Left renal pelvis (tissue), 4 donors: ENCODE measurements at regions not wholly inside any gene's neighbourhood (a gene's known extent, or its start where the extent isn't known, plus 50 kb on each side); places are given as distances from the start of the nearest gene placed in this dataset.

Experiments used
- DNase-seq, 4 donors: peaks; one replicate each; pipeline ENCODE4 v3.0.0-alpha.2; 2013; ENCODE audit warnings: low read depth in 4 of 4, low spot score in 3 of 4

DNA sequence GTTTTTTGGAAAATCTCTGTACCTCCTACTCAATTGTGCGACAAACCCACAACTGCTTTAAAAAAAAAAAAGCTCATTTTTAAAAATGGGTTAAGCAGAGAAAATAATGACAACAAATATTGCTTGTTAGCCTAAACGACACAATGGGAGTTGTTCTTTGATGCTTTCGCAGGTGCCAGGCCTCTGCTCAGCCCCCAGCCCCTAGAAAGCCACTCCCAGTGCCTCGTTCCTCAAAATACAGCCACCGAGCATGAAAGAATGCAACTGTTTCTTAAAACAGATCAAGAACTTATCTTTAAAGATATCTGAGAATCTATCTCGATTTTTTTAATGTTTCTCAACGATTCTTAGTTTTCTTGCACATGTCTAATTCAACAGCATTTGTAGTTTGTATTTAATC, 85.2 kb upstream of the PFKP start:
- no peak for DNase-seq

DNA sequence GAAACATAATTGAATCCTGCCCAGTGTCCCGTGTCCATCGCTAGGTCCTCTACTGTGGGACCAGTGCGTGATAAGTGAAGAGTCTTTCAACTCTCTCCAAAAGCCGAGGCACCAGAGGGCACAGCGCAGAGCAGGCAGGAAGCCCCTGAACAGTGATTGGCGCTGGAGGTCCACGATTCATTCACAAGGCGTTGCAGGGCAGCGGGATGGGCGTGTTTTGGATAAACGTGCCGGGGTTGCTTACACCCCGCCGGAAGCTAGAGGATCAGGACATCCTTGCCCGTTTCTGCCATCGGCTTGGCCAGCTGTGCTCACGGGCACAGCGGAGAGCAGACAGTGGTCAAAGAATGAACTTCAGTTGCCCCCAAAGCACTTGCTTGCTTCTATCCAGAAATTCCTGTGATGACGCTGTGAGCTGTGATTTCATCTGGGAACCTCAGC, 86.0 kb upstream of the PFKP start:
- DNase-seq: no peak

DNA sequence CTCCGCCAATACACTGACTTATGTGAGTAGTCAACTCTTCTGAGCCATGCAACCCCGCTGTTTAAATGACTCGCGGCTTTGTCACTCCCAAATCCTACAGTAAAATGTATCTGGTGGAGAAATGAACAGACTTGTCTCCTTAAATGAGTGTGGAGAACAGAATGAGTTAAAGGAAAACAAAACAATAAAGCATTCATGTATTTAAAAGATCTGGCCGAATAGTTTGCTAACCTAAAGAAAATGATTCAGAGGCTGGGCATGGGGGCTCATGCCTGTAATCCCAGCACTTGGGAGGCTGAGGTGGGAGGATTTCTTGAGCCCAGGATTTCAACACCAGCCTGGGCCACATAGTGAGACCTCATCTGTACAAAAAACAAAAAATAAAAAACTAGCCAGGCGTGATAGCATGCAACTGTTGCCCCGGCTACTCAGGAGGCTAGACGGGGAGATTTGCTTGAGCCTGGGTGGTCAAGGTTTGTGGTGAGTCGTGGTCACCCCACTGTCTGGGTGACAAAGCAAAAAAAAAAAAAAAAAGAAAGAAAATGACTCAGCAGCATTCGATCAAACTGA, 86.5 kb upstream of the PFKP start:
- DNase-seq: no peak

DNA sequence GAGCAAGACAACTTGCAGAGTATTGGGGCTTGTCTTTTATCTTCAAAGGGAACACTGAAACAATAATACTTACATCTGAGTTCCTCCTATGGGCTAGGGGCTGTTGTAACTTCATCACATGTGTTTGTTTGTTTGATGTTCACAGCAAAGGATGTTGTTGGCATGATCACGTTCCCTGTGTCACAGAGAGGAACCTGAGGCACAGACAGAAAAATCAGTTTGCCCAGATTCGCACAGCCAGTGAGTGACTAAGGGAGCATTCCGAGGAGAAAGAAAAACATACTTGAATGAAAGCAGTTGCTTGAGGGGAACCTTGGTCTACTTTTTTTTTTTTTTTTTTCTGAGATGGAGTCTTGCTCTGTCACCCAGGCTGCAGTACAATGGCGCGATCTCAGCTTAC, 87.2 kb upstream of the PFKP start:
- DNase-seq: no peak

DNA sequence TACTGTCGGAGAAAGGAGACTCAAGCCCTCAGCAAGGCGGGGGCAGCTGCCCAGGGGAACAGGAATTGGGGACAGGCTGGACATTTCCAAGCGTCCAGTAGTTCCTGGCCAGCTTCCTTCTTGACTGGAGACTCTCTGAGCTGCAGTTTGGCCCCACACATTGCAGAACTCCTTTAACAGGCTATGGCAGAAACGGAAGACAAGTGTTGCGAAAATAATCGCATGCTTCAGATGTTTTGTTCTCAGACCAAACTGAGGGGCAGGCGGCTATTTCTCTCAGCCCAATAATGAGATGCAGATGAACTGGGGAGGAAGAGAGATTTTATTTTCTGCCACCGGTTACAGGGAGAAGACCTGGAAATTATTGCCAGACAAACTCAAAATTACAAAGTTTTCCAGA, 88.0 kb upstream of the PFKP start:
- no peak for DNase-seq

DNA sequence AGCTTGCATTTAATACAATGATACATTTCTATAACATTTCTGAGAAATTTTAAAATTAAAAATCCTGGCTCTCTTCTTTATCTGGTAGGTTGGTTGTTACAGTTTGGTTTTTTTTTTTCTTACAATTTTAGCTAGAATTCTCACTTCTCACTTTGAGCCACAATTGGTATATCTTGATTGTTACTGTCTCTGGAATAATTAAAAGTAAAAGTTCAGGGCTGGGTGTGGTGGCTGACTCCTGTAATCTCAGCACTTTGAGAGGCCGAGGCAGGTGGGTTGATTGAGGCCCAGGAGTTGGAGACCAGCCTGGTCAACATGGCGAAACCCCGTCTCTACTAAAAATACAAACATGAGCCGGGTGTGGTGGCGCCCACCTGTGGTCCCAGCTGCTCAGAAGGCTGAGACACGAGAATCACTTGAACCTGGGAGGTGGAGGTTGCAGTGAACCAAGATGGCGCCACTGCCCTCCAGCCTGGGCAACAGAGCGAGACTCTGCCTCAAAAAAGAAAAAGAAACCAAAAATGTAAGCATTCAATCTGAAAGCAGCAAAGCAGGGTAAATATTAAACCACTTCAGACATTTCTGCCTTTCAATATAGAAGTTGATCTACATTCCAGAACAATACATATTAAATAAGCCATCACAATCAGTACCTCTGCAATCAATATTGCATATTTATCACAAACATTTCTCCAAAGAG, 88.6 kb upstream of the PFKP start:
- no peak for DNase-seq

DNA sequence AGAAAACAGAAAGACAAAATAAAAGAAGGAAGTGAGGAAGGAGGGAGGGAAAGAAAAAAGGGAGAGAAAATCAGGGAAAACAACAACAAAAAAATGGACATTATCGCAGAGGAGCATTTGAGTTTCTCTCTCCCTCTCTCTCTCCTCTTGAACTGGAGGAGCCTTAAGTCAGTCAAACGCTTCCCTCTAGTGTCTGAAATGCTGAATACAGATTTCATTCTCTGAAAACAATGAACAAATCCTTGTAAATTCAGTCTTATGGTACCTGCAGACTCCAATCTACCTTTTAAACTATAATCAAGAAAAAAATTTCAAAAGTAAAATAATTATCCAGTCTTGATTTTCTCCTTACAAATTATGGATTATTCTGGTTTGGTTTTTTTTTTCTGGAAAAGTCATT, 89.2 kb upstream of the PFKP start:
- DNase-seq: peak in 3 of 4 donors; percentile 39 to 57 (median 46)

DNA sequence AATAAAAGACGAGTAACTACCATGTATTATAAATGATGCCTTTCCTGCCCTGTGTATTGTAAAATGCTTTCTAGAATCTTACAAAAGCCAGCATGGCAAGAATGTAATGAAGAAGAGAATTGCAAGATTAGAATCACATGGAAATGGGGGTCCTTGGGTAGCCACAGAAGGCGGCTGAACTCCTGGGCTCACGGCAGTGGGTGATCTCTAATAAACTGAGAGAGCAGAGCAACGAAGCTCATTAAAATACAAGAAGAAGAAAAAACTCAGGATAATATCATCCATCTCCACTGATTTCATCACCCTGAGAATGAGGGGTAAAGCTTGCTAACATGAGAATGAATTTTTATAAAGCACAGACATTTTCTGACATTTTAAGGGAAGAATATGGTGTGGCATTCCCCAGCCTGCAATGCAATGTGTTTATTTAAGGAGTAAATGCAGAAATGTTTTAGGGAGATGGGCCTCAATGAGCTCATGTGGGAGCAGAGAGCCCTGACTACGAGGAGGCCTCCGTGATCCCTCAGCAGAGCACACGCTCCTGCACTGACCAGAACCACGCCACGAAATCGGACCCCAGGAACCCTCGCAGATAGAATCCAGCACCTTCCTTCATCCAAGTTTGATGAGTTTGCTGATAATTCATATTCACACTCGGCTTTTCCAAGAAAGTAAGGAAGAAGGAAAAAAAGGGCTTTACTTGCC, 92.7 kb upstream of the PFKP start:
- no peak for DNase-seq

DNA sequence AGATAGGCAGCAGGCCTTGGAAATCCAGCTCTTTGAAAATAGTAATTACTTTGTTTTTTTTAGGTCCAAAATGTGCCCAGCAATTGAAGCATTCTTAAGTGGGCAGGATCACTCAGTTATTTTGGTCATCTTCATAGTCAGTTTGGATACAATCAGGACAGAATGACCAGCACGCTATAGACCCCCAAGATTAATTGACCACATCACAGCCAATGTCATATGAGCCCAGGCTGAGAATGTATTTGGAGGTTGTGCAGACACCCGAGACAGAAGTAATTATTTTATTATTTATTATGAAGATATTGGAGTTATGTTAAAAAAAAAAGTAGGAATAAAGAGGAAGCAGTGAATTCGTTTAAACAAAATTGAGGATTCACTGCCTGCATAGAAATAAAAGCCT, 93.3 kb upstream of the PFKP start:
- DNase-seq: no peak

DNA sequence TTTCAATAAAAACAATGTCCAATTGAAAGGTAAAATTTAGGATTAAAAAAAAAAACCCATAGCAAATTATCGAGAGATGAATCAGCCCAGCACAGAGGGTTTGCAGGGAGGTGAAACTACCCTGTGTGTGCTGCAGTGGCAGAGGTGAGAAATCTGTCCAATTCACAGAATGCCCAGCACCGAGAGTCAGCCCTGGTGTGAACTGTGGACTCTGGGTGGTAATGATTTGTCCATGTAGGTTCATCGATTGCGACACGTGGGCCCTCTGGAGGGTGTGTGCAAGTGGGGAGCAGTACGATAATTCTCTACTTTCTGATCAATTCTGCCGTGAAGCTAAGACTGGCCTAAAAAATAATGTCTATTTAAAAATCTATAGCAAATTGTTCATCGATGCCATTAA, 94.5 kb upstream of the PFKP start:
- no peak for DNase-seq

DNA sequence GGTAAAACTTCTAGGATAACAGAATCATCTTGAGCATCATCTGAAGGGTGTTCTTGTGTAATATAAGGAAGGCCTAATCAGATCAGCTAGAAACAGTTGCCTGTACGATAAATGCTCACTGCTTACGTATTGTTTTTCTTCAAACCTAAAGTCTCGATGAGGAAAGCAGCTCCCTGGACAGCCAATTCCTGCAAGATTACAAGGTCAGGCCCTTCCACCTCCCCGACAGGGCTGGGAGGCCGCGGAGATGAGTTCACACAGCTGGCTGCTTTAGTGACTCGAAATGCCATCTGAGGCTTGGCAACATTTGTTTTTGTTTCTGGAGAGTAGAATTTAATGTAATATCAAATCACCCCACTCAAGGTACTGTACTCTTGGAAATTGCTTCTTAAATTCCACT, 95.1 kb upstream of the PFKP start:
- no peak for DNase-seq

DNA sequence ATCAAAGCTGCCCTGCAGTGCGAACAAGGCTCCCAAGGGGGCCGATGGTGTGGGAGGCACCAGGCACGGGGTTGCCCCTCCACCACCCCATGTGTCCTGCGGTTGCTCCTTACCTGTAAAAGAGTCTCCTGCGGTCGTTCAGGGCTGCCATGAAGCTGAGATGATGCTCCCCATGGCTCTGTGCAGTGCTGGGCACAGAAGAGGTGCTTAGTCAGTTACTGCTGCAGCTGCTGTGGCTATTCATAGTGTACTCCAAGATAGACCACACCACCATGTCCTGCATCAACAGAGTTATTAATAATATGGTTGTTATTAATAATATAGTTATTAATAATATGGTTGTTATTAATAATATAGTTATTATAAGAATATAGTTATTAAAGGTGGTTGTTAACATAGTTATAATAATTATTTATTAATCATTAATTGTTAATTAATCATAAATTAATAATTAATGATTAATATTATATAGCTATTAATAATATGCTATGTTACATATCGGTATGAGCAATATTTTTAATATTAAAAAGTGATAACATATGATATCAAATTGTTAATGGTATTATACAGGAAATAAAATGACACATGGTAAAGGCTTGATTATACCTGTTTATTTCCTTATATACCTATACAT, 97.0 kb upstream of the PFKP start:
- no peak for DNase-seq

DNA sequence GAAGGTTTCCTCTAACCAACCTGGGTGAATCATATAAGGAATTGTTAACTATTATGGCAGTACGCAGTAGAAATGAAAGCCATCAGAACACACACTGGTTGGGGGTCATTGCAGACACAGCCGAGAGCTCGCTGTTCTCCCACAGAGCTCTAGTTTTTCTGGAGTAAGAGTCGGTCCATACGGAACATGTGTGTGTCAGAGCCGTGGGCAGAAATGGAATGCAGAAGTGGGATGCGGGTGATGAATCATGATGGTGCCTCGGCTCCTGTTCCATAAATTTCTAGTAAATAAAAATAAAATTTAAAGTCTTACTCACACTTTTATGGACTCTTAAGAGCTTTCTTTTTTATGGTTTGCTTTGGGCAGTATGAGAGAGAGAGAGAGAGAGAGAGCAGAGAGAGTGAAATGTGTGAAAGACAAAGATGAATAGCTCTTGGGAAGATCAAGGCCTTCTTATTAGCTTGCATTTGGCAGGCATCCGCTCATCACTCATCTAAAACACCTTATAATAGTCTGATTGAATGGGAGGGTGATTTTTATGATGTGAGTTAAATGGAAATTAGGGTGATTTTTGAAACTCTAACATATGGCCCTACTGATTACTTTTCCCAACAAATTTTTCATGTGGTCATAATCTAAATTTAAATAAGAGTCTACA, 98.8 kb upstream of the PFKP start:
- DNase-seq: no peak

DNA sequence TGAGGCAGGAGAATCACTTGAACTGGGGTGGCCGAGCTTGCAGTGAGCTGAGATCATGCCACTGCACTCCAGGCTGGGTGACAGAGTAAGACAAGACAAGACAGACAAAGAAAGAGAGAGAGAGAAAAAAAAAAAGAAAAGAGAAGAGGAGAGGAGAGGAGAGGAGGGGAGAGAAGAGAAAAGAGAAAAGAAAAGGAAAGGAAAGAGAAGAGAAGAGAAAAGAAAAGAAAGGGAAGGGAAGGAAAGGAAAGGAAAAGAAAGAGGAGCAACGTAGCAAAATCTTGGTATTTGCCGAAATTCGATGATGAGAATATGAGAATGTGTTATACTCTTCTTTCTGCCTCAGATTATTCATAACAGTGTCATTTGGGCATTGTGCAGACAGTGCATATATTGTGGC, 101.2 kb upstream of the PFKP start:
- DNase-seq: no peak

DNA sequence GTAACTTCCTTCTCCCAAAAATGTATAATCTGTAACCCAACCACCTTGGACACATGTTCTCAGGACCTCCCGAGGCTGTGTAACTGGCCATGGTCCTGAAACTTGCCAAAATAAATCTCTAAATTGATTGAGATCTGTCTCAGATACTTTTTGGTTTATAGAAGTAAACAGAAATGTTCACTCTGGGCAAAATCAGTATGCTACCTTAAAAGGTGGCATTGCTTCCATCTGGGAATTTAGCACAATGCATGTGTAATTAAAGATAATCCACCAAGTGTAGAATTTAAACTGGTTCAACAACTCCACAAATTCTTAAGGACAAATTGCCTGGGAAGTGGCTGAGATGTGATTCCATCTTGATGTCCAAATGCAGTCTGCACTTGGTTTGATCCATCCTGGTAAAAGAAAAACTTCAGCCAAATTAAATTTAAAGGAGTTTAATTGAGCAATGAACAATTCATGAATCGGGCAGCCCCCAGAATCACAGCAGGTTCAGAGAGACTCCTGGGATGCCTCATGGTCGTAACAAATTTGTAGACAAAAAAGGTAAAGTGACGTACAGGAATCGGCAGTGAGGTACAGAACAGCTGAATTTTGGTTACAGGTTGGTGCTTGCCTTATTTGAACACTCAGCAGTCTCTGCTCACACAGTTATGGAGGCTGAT, 102.6 kb upstream of the PFKP start:
- DNase-seq: no peak

DNA sequence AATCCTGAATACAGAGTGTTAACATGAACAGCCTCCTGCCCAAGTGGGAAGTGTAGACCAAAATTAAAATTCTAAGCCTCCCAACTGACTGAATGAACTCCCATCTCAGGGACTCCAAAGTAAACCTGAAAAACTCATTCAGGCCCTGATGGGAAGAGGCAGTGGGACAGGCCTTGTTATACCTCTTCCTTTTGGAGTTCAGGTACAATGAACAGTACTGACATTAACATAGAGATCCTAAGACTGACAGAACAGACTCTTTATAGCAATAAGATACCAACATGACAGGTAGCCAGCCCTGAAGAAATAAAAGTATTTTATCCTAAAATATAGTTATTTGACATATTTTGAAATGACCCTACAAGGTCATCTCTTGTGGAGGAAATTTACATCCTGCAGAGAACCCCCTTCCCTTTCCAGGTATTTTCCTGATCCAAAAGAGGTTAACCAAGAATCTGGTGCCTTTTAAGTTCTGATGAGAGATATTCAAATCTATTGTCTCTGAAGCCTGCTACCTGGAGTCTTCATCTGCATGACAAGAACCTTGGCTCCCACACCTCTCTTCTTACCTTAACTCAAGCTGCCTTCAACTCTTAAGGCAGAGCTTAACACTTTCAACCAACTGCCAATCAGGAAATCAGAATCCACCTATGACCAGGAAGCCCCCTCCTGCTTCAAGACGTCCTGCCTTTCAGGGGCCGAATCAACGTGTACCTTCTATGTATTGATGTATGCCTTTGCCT, 103.3 kb upstream of the PFKP start:
- no peak for DNase-seq

DNA sequence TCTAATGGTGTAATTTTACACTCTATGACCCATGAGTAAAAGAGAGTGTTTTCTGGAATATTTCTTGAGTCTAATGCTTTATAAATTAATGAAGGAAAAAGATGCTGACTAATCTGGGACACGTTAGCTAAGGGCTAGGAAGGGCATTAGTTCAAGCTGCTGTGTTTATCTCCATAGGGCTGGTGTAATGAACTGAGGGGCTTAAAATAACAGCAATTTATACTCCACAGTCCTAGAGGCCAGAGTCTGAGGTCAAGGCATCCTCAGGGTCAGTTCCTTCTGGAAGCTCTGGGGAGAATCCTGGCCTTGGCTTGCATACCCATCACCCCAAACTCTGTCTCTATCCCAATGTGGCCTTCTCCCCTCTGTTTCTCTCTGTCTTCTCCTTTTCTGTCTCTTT, 105.2 kb upstream of the PFKP start:
- no peak for DNase-seq

DNA sequence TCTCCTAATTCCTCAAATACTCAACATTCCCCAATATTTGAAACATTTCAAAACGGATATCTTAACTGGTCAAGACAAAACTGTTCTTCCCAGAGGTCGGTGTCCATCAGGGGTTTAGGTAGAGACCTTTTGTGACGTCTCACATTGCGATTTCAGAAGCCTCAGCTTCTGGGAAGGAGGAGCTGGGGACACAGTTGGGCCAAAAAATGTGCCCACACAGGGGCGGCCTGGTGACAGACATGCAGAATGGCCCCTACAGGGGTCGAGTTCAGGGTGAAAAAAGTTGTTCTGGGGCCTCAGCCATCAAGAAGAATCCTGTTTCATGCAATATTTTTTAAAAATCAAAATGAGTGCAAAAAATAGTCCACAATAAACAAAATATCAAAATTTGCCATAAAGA, 108.7 kb upstream of the PFKP start:
- no peak for DNase-seq

DNA sequence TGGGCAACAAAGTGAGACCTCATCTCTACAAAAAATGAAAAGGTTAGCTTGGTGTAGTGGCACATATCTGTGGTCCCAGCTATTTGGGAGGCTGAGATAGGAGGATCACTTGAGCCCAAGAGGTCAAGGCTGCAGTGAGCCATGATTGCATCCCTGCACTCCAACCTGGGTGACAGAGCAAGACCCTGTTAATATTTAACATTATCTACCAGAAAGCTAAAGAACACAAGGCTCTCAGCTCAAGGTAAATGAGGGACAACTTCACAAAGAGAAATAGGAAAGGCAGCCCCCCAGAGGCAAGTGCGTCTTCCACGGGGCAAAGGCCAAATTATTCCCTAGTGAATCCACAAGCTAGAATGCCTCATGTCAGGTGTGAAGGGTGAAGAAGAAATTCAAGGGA, 109.6 kb upstream of the PFKP start:
- DNase-seq: no peak

DNA sequence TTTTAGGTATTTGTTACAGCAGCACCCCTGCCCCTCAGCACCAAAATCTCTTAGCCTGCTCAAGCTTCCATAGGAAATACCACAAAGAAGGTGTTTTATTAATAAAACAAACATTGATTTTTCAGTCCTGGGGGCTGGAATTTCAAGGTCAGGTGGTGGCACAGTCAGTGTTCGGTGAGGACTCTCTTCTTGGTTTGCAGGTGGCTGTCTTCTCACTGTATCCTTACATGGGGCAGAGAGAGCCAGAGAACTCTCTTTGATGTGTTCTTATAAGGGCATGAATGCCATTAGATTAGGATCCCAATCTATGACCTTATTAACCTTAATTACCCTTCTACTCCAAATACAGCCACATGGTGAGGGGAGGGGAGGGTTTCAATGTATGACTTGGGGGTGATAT, 112.3 kb upstream of the PFKP start:
- no peak for DNase-seq
